NCI-H748 treated with DMSO at 0.1 percent for 48 hours (cell line): ENCODE measurements at regions not wholly inside any gene's neighbourhood (a gene's known extent, or its start where the extent isn't known, plus 50 kb on each side); places are given as distances from the start of the nearest gene placed in this dataset.

Source experiments
- DNase-seq: peaks from one replicate; lab custom pipeline; 2025; lab: John Stamatoyannopoulos, UW

- DNase-seq = no peak
Observed at GRCh38 chr3:35492841-35493240, 146.5 kb upstream of the ARPP21 start.

GRCh38 chr3:35498506-35499210 is 140.7 kb upstream of the ARPP21 start:
- DNase-seq = no peak

GRCh38 chr3:35500641-35501350 is 138.5 kb upstream of the ARPP21 start:
- DNase-seq = no peak

GRCh38 chr3:35502699-35503098 is 136.6 kb upstream of the ARPP21 start:
- DNase-seq = no peak

- DNase-seq = no peak
Observed at GRCh38 chr3:35505181-35505580, 134.1 kb upstream of the ARPP21 start.

GRCh38 chr3:35505772-35506171 is 133.6 kb upstream of the ARPP21 start:
- DNase-seq = no peak

- no peak for DNase-seq
Observed at GRCh38 chr3:35519936-35520335, 119.4 kb upstream of the ARPP21 start.

- DNase-seq = no peak
Observed at GRCh38 chr3:35521196-35521595, 118.1 kb upstream of the ARPP21 start.

- DNase-seq = no peak
Observed at GRCh38 chr3:35522450-35522849, 116.9 kb upstream of the ARPP21 start.

GRCh38 chr3:35523074-35523473 is 116.3 kb upstream of the ARPP21 start:
- DNase-seq = no peak

- DNase-seq = no peak
Observed at GRCh38 chr3:35523838-35524237, 115.5 kb upstream of the ARPP21 start.

- DNase-seq = no peak
Observed at GRCh38 chr3:35524856-35525255, 114.5 kb upstream of the ARPP21 start.

GRCh38 chr3:35528728-35529127 is 110.6 kb upstream of the ARPP21 start:
- no peak for DNase-seq

- no peak for DNase-seq
Observed at GRCh38 chr3:35529337-35529736, 110.0 kb upstream of the ARPP21 start.

GRCh38 chr3:35537265-35537664 is 102.1 kb upstream of the ARPP21 start:
- DNase-seq = no peak

GRCh38 chr3:35544976-35545375 is 94.3 kb upstream of the ARPP21 start:
- no peak for DNase-seq

GRCh38 chr3:35549690-35550089 is 89.6 kb upstream of the ARPP21 start:
- DNase-seq = no peak

GRCh38 chr3:35562141-35562540 is 77.2 kb upstream of the ARPP21 start:
- DNase-seq = no peak

GRCh38 chr3:35565048-35565447 is 74.3 kb upstream of the ARPP21 start:
- DNase-seq = no peak
